Hepatocyte (in vitro differentiated cells): ENCODE measurements at regions not wholly inside any gene's neighbourhood (a gene's known extent, or its start where the extent isn't known, plus 50 kb on each side); places are given as distances from the start of the nearest gene placed in this dataset.

Experiments
- DNase-seq: peaks from one replicate; pipeline ENCODE4 v3.0.0-alpha.2; 2016; ENCODE audit warnings: low spot score
- H2AFZ ChIP-seq: fragments of 200-600 bp; sonication (generic); 2 replicates; pipeline ENCODE4 v1.6.0; 2016; ENCODE audit warnings: antibody characterized with exemption, mild to moderate bottlenecking
- H3K27ac ChIP-seq: fragments of 200-600 bp; sonication (generic); 2 replicates; pipeline ENCODE4 v1.5.1; 2016; ENCODE audit warnings: mild to moderate bottlenecking
- H3K27me3 ChIP-seq: fragments of 200-600 bp; sonication (generic); 2 replicates; pipeline ENCODE4 v1.6.1; 2016
- H3K36me3 ChIP-seq: fragments of 200-600 bp; sonication (generic); replicated peaks from 2 replicates; pipeline ENCODE4 v1.5.1; 2016; ENCODE audit warnings: low read depth; ENCODE audit not compliant: insufficient read depth
- H3K4me1 ChIP-seq: fragments of 200-600 bp; sonication (generic); 2 replicates; pipeline ENCODE4 v1.5.1; 2016; ENCODE audit warnings: mild to moderate bottlenecking, moderate library complexity; ENCODE audit not compliant: insufficient read depth
- H3K4me2 ChIP-seq: fragments of 200-600 bp; sonication (generic); 2 replicates; pipeline ENCODE4 v1.6.0; 2016
- H3K4me3 ChIP-seq: fragments of 200-600 bp; sonication (generic); 2 replicates; pipeline ENCODE4 v1.5.1; 2016; ENCODE audit warnings: mild to moderate bottlenecking
- H3K79me2 ChIP-seq: fragments of 200-600 bp; sonication (generic); 2 replicates; pipeline ENCODE4 v1.6.0; 2017; ENCODE audit warnings: mild to moderate bottlenecking
- H3K9me2 ChIP-seq: fragments of 200-600 bp; sonication (generic); replicated peaks from 2 replicates; pipeline ENCODE4 v1.6.0; 2017; ENCODE audit warnings: mild to moderate bottlenecking; ENCODE audit not compliant: insufficient read depth
- H3K9me3 ChIP-seq: fragments of 200-600 bp; sonication (generic); 2 replicates; pipeline ENCODE4 v1.5.1; 2016; ENCODE audit warnings: low read depth, mild to moderate bottlenecking
- H4K20me1 ChIP-seq: fragments of 200-600 bp; sonication (generic); 2 replicates; pipeline ENCODE4 v1.6.0; 2016; ENCODE audit warnings: mild to moderate bottlenecking; ENCODE audit not compliant: insufficient read depth, poor library complexity, severe bottlenecking
- EZH2 ChIP-seq: fragments of 200-600 bp; sonication (generic); IDR thresholded peaks from 2 replicates; pipeline ENCODE4 v1.6.1; 2016; ENCODE audit warnings: antibody characterized with exemption, mild to moderate bottlenecking, borderline replicate concordance
- EZH2phosphoT487 ChIP-seq: fragments of 200-600 bp; sonication (generic); IDR thresholded peaks from one replicate; pipeline ENCODE4 v1.6.1; 2018; ENCODE audit warnings: antibody characterized with exemption, mild to moderate bottlenecking, low read depth, moderate library complexity; ENCODE audit not compliant: unreplicated experiment, severe bottlenecking
- WGBS: methylation state at CpG from one replicate; pipeline ENCODE4 v1.1.6; 2016; ENCODE audit warnings: low lambda C conversion rate; ENCODE audit errors: missing lambda C conversion rate; 5-methylcytosine and 5-hydroxymethylcytosine counted together
- TF ChIP-seq, protein P1 (sequence below): fragments of 200-600 bp; sonication (generic); IDR thresholded peaks from 2 replicates; pipeline ENCODE4 v1.5.1; 2016; ENCODE audit warnings: antibody characterized with exemption, mild to moderate bottlenecking; ENCODE audit not compliant: poor library complexity

GRCh38 chr2:239587311-239587731 is 186.5 kb upstream of the HDAC4 start:
- Histone ChIP-seq H3K4me1 (no peaks in the 10 kb centered on the region), H3K9me2 (no peaks in the 10 kb centered on the region), H2AFZ (no peak overlapping the region), H3K9me3 (no peaks in the 10 kb centered on the region), H3K4me3 (no peak overlapping the region), H3K4me2 (no peak overlapping the region), H3K36me3 (no peaks in the 10 kb centered on the region), H3K27me3 (no peaks in the 10 kb centered on the region), H3K27ac (no peak overlapping the region), H3K79me2 (no peaks in the 10 kb centered on the region), H4K20me1 (no peaks in the 10 kb centered on the region)
- TF ChIP-seq EZH2phosphoT487 (no peak), EZH2 (no peak)
- TF ChIP-seq, protein P1, sequence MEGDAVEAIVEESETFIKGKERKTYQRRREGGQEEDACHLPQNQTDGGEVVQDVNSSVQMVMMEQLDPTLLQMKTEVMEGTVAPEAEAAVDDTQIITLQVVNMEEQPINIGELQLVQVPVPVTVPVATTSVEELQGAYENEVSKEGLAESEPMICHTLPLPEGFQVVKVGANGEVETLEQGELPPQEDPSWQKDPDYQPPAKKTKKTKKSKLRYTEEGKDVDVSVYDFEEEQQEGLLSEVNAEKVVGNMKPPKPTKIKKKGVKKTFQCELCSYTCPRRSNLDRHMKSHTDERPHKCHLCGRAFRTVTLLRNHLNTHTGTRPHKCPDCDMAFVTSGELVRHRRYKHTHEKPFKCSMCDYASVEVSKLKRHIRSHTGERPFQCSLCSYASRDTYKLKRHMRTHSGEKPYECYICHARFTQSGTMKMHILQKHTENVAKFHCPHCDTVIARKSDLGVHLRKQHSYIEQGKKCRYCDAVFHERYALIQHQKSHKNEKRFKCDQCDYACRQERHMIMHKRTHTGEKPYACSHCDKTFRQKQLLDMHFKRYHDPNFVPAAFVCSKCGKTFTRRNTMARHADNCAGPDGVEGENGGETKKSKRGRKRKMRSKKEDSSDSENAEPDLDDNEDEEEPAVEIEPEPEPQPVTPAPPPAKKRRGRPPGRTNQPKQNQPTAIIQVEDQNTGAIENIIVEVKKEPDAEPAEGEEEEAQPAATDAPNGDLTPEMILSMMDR = no peak
- no peak for DNase-seq
- 91% methylated on average over 15 of the region's 16 CpGs for WGBS

DNA sequence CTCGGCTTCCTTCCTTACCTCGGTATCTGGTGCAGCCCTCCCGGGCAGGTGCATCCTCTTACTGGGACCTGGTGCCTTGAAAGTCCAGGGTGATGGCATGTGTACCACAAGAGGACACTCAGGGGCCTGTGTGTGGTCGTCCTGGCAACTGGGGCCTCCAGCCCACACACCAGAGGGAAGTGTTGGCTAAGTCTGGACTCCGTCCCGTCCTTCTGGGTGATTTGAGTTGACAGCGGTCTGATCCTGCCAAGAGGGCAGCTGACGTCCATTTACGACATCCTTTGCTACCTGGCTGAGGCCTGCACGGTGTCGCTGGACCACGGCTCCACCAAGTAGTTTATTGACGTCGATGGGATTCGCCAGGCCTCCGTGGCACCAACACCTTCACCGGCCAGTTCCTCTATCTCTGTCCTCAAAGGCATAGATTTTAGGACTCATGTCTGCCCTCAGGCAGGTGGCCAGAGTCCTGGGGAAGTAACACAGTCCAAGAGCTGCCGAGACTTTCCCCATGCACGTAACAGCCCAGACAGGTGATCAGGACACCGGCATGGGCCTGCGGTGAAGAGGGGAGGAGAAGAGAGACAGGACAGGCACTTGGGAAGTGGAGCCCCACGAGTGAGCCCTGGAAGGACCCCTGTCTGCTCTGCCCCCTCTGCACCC is 186.0 kb upstream of the HDAC4 start:
- Histone ChIP-seq H3K4me2 (no peak overlapping the region), H3K27me3 (no peaks in the 10 kb centered on the region), H4K20me1 (no peaks in the 10 kb centered on the region), H3K79me2 (no peaks in the 10 kb centered on the region), H3K9me2 (no peaks in the 10 kb centered on the region), H3K9me3 (no peaks in the 10 kb centered on the region), H3K4me3 (no peak overlapping the region), H2AFZ (no peak overlapping the region), H3K4me1 (no peaks in the 10 kb centered on the region), H3K27ac (no peak overlapping the region), H3K36me3 (no peaks in the 10 kb centered on the region)
- no peak for DNase-seq
- no peak for TF ChIP-seq EZH2phosphoT487
- TF ChIP-seq, protein P1 = no peak
- no peak for TF ChIP-seq EZH2
- WGBS = 76% methylated on average over 22 of the region's 22 CpGs

GRCh38 chr2:239585422-239585821 is 184.6 kb upstream of the HDAC4 start:
- no peaks in the 10 kb centered on the region for H3K79me2 ChIP-seq
- no peak for DNase-seq
- H3K4me2 ChIP-seq = no peak overlapping the region
- no peak overlapping the region for H3K4me3 ChIP-seq
- H3K27ac ChIP-seq = no peak overlapping the region
- no peaks in the 10 kb centered on the region for H3K9me3 ChIP-seq
- H3K4me1 ChIP-seq = no peaks in the 10 kb centered on the region
- TF ChIP-seq EZH2phosphoT487 (no peak), EZH2 (no peak)
- TF ChIP-seq, protein P1 = no peak
- no peak overlapping the region for H2AFZ ChIP-seq
- H3K27me3 ChIP-seq = no peaks in the 10 kb centered on the region
- H4K20me1 ChIP-seq = no peaks in the 10 kb centered on the region
- H3K36me3 ChIP-seq = no peaks in the 10 kb centered on the region
- H3K9me2 ChIP-seq = no peaks in the 10 kb centered on the region
- 84% methylated on average over 10 of the region's 10 CpGs for WGBS

DNA sequence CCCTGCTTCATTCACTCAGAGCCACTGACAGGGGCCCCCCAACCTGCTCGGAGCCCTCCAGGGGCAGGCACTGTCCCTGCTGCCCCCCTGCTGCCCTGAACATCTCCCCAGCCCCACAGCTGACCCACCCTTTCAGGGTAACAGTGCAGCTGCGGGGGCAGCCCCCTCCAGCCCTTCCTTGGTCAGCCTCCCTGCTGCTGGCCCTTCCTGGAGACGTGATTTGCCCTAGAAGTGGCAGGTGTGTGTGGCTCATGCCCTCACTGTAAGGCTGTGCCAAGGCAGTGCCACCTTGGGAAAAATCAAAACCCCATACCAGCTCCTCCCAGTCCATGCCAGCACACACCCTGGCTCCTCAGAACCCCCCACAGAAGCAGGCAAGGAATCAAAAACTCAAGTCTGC is 184.2 kb upstream of the HDAC4 start:
- H3K79me2 ChIP-seq = no peaks in the 10 kb centered on the region
- no peak for DNase-seq
- no peak overlapping the region for H3K4me2 ChIP-seq
- H3K9me2 ChIP-seq = no peaks in the 10 kb centered on the region
- TF ChIP-seq EZH2 = no peak
- no peaks in the 10 kb centered on the region for H3K27me3 ChIP-seq
- H3K4me1 ChIP-seq = peaks cover 2% of the 10 kb centered on the region
- no peaks in the 10 kb centered on the region for H4K20me1 ChIP-seq
- no peak overlapping the region for H3K27ac ChIP-seq
- H3K36me3 ChIP-seq = no peaks in the 10 kb centered on the region
- no peak overlapping the region for H3K4me3 ChIP-seq
- WGBS = 73% methylated on average over 3 of the region's 3 CpGs
- no peak overlapping the region for H2AFZ ChIP-seq
- no peaks in the 10 kb centered on the region for H3K9me3 ChIP-seq
